ENCODE measurements at regions not wholly inside any gene's neighbourhood (a gene's known extent, or its start where the extent isn't known, plus 50 kb on each side); places are given as distances from the start of the nearest gene placed in this dataset.

- H3K27me3 Mint-ChIP-seq, result peaks cover 4% of the 10 kb centered on the region
- no peaks in the 10 kb centered on the region for H3K36me3 Mint-ChIP-seq
- H3K27ac Mint-ChIP-seq, result no peak overlapping the region
- ChIA-PET CTCF (no interaction called here), POLR2A (no interaction called here)
- peaks cover 6% of the 10 kb centered on the region for H3K9me3 Mint-ChIP-seq
- intact Hi-C loops (cut with micrococcal nuclease), result no loop called here
- DNase-seq, result no peak
- H3K4me1 Mint-ChIP-seq (ENCODE audit: low read depth), result no peaks in the 10 kb centered on the region
- no peak overlapping the region for H3K4me3 Mint-ChIP-seq
Measured at GRCh38 chr4:123553279-123553678, 156.7 kb downstream of the SPRY1 start.

GRCh38 chr4:123553733-123554637, 157.4 kb downstream of the SPRY1 start:
- peaks cover 6% of the 10 kb centered on the region for H3K9me3 Mint-ChIP-seq
- peaks cover 4% of the 10 kb centered on the region for H3K27me3 Mint-ChIP-seq
- no peak overlapping the region for H3K4me3 Mint-ChIP-seq
- intact Hi-C loops (cut with micrococcal nuclease), result no loop called here
- H3K36me3 Mint-ChIP-seq, result no peaks in the 10 kb centered on the region
- CTCF ChIA-PET, result interaction anchor here (2.5 kb wide), 1 partner anchor 10 kb away, joined by 12 read pairs; no protein-coding TSS in a partner anchor
- H3K4me1 Mint-ChIP-seq (ENCODE audit: low read depth), result no peaks in the 10 kb centered on the region
- no peak for DNase-seq
- POLR2A ChIA-PET, result interaction anchor here (0.6 kb wide), 1 partner anchor 1149 kb away, joined by 3 read pairs; no protein-coding TSS in a partner anchor
- no peak overlapping the region for H3K27ac Mint-ChIP-seq

GRCh38 chr4:123554801-123555232, 158.2 kb downstream of the SPRY1 start:
- no peaks in the 10 kb centered on the region for H3K4me1 Mint-ChIP-seq (ENCODE audit: low read depth)
- intact Hi-C loops (cut with micrococcal nuclease), result no loop called here
- H3K4me3 Mint-ChIP-seq, result no peak overlapping the region
- H3K36me3 Mint-ChIP-seq, result no peaks in the 10 kb centered on the region
- ChIA-PET CTCF (interaction anchor here (2.5 kb wide), 1 partner anchor 9 kb away, joined by 12 read pairs; no protein-coding TSS in a partner anchor), POLR2A (interaction anchor here (0.6 kb wide), 1 partner anchor 1148 kb away, joined by 3 read pairs; no protein-coding TSS in a partner anchor)
- DNase-seq, result no peak
- H3K27ac Mint-ChIP-seq, result no peak overlapping the region
- H3K9me3 Mint-ChIP-seq, result peaks cover 1% of the 10 kb centered on the region
- H3K27me3 Mint-ChIP-seq, result peaks cover 4% of the 10 kb centered on the region

GRCh38 chr4:123555233-123555806, 158.7 kb downstream of the SPRY1 start:
- CTCF ChIA-PET, result interaction anchor here (2.5 kb wide), 1 partner anchor 9 kb away, joined by 12 read pairs; no protein-coding TSS in a partner anchor
- H3K4me3 Mint-ChIP-seq, result no peak overlapping the region
- no peaks in the 10 kb centered on the region for H3K4me1 Mint-ChIP-seq (ENCODE audit: low read depth)
- no peak overlapping the region for H3K27ac Mint-ChIP-seq
- H3K9me3 Mint-ChIP-seq, result no peaks in the 10 kb centered on the region
- POLR2A ChIA-PET, result no interaction called here
- intact Hi-C loops (cut with micrococcal nuclease), result no loop called here
- peaks cover 5% of the 10 kb centered on the region for H3K27me3 Mint-ChIP-seq
- no peaks in the 10 kb centered on the region for H3K36me3 Mint-ChIP-seq
- DNase-seq, result no peak

GRCh38 chr4:123555807-123556273, 159.2 kb downstream of the SPRY1 start:
- CTCF ChIA-PET, result interaction anchor here (0.6 to 2.5 kb wide), 2 partner anchors 8 to 229 kb away, joined by 5 to 12 read pairs; no protein-coding TSS in a partner anchor
- H3K27me3 Mint-ChIP-seq, result peaks cover 3% of the 10 kb centered on the region
- intact Hi-C loops (cut with micrococcal nuclease), result no loop called here
- H3K4me1 Mint-ChIP-seq (ENCODE audit: low read depth), result no peaks in the 10 kb centered on the region
- no peak overlapping the region for H3K27ac Mint-ChIP-seq
- no peak for DNase-seq
- POLR2A ChIA-PET, result no interaction called here
- no peak overlapping the region for H3K4me3 Mint-ChIP-seq
- no peaks in the 10 kb centered on the region for H3K36me3 Mint-ChIP-seq
- H3K9me3 Mint-ChIP-seq, result no peaks in the 10 kb centered on the region

GRCh38 chr4:123556526-123556925, 159.9 kb downstream of the SPRY1 start:
- no peaks in the 10 kb centered on the region for H3K36me3 Mint-ChIP-seq
- H3K27me3 Mint-ChIP-seq, result peaks cover 3% of the 10 kb centered on the region
- POLR2A ChIA-PET, result no interaction called here
- no peak overlapping the region for H3K27ac Mint-ChIP-seq
- CTCF ChIA-PET, result no interaction called here
- no peaks in the 10 kb centered on the region for H3K9me3 Mint-ChIP-seq
- intact Hi-C loops (cut with micrococcal nuclease), result no loop called here
- H3K4me1 Mint-ChIP-seq (ENCODE audit: low read depth), result no peaks in the 10 kb centered on the region
- no peak for DNase-seq
- no peak overlapping the region for H3K4me3 Mint-ChIP-seq

DNA sequence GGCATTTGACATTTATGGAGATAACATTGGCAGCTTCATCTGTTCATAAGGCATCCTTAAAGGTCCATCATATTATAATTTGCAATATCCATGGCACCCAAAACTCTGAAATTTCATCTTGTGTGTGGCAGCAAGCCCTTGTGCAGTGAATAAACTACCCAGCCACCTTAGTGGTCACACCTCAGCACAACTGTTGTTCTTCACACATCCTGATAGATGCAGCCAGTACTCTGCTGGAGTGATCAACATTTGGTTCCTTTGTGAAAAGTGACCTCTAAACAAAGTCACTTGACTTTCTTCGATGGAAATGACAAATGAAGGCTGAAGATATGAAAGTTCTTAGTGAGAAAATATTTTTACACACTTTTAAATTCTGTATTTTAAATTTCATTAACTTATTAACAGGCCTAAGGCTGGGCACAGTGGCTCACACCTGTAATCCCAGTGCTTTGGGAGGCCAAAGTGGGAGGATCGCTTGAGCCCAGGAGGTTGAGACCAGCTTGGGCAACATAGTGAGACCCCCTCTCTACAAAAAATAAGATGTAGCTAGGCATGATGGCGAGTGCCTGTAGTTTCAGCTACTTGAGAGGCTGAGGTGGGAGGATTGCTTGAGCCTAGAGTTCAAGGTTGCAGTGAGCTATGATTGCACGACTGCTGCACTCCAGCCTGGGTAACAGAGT, 161.4 kb downstream of the SPRY1 start:
- DNase-seq, result no peak
- intact Hi-C loops (cut with micrococcal nuclease), result no loop called here
- CTCF ChIA-PET, result no interaction called here

GRCh38 chr4:123558865-123559264, 162.3 kb downstream of the SPRY1 start:
- Mint-ChIP-seq H3K9me3 (no peaks in the 10 kb centered on the region), H3K27me3 (peaks cover 7% of the 10 kb centered on the region), H3K27ac (no peak overlapping the region), H3K4me3 (no peak overlapping the region), H3K36me3 (no peaks in the 10 kb centered on the region), H3K4me1 (ENCODE audit: low read depth) (no peaks in the 10 kb centered on the region)
- ChIA-PET POLR2A (no interaction called here), CTCF (no interaction called here)
- no peak for DNase-seq
- intact Hi-C loops (cut with micrococcal nuclease), result no loop called here

More for the DNA sequence above, 161.4 kb downstream of the SPRY1 start:
- Mint-ChIP-seq H3K4me1 (ENCODE audit: low read depth) (no peaks in the 10 kb centered on the region), H3K36me3 (no peaks in the 10 kb centered on the region), H3K4me3 (no peak overlapping the region), H3K27me3 (peaks cover 5% of the 10 kb centered on the region), H3K27ac (no peak overlapping the region), H3K9me3 (no peaks in the 10 kb centered on the region)
- POLR2A ChIA-PET, result no interaction called here

DNA sequence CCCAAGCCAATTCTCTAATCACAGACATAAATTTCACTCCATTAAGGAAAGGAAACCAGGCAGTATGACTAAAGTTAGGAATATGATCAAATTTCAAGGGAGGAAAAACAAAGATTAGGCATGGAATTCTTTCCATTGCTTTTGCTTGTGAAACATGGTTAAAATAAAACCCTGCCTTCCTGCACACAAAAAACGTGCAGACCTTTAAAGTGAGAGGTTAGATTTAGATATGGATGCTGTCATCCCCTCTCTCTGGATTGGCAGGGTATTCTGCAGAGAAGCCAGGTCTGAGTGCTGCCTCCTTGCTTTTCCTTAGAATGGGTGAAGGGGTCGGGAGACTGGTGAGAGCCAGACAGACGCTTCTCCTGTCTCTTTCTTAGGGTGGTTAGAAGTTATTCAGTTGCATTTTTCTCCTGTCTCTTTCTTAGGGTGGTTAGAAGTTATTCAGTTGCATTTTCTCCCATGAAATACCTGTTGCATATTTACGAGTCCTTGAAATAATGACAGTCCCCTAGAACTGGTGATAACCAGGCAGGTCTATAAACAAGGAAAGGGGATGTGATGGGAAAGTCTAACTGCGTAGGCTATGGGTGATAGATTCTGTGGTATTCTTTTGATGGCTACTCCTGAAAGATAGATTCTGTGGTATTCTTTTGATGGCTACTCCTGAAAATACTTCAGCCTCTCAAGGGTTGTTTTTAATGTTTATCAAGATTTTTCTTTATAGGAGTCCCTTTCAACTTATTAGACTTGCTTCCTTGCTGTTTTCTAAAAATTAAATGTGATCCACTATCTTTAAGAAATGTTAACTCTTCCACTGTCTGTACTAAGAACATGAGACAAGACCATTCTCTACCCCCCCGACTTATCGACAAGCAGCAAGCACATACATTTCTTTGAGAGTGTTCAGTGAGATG, 163.6 kb downstream of the SPRY1 start:
- ChIA-PET POLR2A (no interaction called here), CTCF (interaction anchor here (0.7 kb wide), 1 partner anchor 152 kb away, joined by 3 read pairs; no protein-coding TSS in a partner anchor)
- peaks cover 7% of the 10 kb centered on the region for H3K27me3 Mint-ChIP-seq
- no peak for DNase-seq
- H3K4me3 Mint-ChIP-seq, result no peak overlapping the region
- H3K36me3 Mint-ChIP-seq, result no peaks in the 10 kb centered on the region
- intact Hi-C loops (cut with micrococcal nuclease), result loop anchor here (5.0 to 10.0 kb wide), 2 partner anchors 702 to 765 kb away; no protein-coding TSS in a partner anchor
- H3K4me1 Mint-ChIP-seq (ENCODE audit: low read depth), result no peaks in the 10 kb centered on the region
- no peaks in the 10 kb centered on the region for H3K9me3 Mint-ChIP-seq
- H3K27ac Mint-ChIP-seq, result no peak overlapping the region

DNA sequence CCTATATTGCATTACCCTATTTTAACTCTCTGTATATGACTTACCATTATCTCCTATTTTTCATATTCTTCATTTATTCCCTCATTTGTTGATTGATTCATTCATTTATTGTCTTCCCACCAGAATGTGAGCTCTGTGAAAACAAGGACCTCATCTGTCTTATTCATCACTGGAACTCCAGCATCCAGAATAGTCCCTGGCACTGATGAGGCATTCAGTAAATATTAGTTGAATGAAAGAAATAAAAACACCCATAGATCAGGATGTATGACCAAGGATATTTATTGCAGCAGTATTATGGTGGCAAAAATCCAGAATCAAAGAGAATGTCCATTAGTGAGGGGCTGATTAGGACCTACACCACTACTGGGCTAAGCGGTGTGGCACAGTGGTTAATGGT, 164.9 kb downstream of the SPRY1 start:
- no peak overlapping the region for H3K27ac Mint-ChIP-seq
- no peak overlapping the region for H3K4me3 Mint-ChIP-seq
- peaks cover 5% of the 10 kb centered on the region for H3K27me3 Mint-ChIP-seq
- DNase-seq, result no peak
- ChIA-PET CTCF (no interaction called here), POLR2A (no interaction called here)
- H3K36me3 Mint-ChIP-seq, result no peaks in the 10 kb centered on the region
- H3K4me1 Mint-ChIP-seq (ENCODE audit: low read depth), result no peaks in the 10 kb centered on the region
- peaks cover under 1% of the 10 kb centered on the region for H3K9me3 Mint-ChIP-seq
- intact Hi-C loops (cut with micrococcal nuclease), result loop anchor here (5.0 to 10.0 kb wide), 2 partner anchors 701 to 763 kb away; no protein-coding TSS in a partner anchor

DNA sequence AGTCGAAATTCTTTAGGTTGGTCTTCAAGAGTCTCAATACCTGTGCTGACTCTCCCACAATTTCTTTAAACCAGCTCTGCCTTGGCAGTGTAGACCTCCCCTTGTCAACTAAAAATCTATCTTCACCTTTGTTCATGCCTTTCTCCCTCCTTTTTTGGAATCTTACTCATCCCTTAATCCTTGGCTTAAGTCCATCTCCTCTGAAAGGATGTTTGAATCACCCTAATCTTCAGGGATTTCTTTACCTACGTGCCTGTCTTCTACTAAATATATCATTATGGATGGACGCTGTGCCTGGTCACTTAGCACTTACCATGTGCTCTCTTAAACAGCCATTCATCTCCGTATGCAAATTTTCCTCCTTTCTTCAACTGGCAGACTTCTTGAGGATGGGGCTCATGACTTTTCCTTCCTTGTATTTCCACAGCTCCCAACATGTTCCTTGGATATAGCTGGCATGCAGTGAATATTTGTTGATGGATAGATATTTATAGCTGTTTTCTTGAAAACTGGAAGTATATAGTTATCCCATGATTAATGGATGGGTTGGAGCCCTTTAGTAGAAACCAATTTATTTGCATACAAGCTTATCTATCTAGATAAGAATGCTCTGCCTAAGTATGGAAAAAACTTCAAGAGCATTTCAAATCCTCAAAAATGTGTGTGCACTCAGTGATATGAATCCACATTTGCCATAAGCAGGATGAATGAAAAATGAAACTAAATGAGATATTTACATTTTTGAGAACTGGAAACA, 166.6 kb downstream of the SPRY1 start:
- Mint-ChIP-seq H3K27me3 (peaks cover 5% of the 10 kb centered on the region), H3K4me1 (ENCODE audit: low read depth) (no peaks in the 10 kb centered on the region), H3K9me3 (peaks cover 9% of the 10 kb centered on the region), H3K27ac (no peak overlapping the region), H3K36me3 (no peaks in the 10 kb centered on the region), H3K4me3 (no peak overlapping the region)
- intact Hi-C loops (cut with micrococcal nuclease), result loop anchor here (5.0 to 10.0 kb wide), 2 partner anchors 699 to 762 kb away; no protein-coding TSS in a partner anchor
- CTCF ChIA-PET, result interaction anchor here (0.6 to 2.9 kb wide), 5 partner anchors 8 to 173 kb away, joined by 3 to 12 read pairs (median 9); no protein-coding TSS in a partner anchor
- DNase-seq, result no peak
- POLR2A ChIA-PET, result no interaction called here

All from activated CD4-positive, alpha-beta memory T cell treated with anti-CD3 and anti-CD28 coated beads for 36 hours (primary cell).